GM19043 (cell line): ENCODE measurements at regions not wholly inside any gene's neighbourhood (a gene's known extent, or its start where the extent isn't known, plus 50 kb on each side); places are given as distances from the start of the nearest gene placed in this dataset.
"Not testable (repeated sequence)": the region's sequence is repeated elsewhere in the genome, so short reads cannot be mapped to it uniquely, and the experiment has no call there.

Experiments used
- ATAC-seq: cut with Tn5 transposase; IDR thresholded peaks from one replicate; pipeline ENCODE4 v1.9.1; 2021; ENCODE audit warnings: low read depth; ENCODE audit not compliant: unreplicated experiment

DNA sequence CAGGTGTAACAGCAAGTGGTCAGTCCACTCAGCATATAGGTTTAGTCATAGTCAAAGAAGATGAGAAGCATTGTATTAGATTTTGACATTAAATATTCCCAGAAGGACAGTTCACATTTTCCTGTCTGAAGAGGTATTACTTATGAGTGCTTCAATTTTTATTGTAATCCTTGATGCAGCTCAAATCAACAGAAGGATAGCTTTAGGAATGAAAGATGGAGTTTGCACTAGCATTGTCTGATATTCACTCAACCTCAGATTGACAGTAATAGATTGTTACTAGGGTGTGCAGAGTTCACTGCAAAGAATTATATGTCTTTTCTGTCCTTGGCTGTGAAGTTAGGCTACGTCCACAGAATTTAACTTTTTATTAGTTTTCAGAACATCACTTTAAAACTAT is 764.3 kb upstream of the AADAT start:
- ATAC-seq, result no peak

DNA sequence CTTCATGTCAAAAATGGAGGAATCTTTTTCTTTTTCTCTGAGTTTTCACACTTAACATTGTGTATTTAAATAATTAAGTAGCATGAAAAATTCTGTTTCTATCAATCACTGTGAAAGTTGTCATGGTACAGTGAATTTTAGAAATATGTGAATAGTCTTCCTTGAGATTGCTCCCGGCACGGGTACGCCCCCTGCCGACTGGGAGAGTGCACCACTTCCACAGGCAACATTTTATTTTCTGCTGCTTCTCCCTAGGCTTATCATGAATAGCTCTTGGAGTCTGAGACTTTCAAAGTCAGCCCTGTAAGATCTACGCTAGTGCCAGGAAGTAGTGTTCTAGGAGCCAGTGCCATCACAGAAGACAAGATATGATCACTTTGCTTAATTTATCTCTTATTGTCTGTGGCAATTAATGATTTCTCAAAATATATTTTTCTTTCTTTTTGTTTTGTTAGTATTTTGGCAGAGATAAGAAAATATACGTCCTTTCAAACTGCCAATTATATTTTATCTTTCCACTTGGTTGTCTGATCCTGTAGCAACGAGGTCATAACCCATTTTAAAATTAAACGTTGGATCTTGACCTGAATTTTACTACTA is 763.8 kb upstream of the AADAT start:
- peak; percentile 76 for ATAC-seq

DNA sequence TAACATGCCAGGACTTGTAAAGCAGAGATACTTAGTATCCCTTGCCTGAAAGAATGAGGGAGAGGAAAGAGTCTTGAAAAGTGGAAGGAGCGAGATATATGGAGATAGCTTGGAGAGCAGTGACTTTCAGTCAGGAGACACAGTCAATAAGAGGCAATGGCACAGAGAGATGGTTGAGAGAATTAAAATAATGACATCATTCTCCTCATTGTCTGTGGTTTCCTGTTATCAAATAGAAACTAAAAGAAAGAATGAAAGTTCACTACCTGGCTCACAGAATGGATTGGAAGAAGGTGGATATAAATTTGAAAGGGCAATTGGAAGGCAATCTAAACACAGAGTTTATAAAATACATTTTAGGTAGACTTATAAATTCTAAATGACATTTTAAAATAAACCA is 760.2 kb upstream of the AADAT start:
- ATAC-seq, result no peak

DNA sequence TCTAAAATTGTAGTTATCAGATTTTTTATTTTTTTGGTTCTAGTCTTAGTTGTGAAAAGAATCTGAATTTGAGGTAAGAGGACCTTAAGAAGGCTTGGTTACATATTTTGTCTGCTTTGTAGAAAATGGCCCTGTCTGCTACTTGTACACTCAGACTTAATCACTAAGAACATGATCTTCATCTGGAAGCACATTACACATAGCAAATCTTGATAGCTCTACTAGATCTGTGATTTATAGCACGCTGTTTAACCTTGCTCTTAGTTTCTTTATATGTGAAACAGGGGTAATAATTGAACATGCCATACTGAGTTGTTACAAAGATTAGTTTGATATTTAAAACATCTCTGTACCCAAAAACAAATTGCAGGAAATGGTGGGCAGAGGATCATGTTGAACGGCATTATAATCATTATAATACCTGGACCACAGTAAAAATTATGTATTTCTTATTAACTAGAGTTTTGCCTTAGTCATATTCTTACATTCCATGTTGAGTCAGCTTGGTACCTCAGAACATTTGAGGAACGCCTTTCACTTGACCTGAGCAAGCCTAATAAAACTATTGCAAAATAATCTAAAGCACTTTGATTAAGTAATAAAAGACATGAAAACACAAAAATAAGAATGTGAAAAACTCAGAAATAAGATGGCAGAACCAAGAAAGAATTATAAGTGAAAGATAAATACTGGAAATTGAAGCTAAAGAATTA is 738.0 kb upstream of the AADAT start:
- no peak for ATAC-seq

DNA sequence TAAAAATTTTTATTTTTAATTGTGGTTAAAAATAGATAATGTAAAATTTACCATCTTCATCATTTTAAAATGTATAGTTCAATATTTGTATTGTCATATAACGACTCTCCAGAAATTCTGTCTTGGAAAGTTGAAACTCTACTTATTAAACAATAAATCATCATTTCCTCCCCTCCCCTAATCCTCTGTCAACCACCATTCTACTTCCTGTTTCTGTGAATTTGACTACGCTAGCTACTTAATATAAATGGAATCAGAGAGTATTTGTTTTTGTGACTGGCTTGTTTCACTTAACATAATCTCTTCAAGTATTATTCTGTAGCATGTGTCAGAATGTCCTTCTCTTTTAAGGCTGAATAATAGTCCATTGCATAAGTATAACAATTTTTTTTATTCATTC is 729.0 kb upstream of the AADAT start:
- ATAC-seq, result no peak

DNA sequence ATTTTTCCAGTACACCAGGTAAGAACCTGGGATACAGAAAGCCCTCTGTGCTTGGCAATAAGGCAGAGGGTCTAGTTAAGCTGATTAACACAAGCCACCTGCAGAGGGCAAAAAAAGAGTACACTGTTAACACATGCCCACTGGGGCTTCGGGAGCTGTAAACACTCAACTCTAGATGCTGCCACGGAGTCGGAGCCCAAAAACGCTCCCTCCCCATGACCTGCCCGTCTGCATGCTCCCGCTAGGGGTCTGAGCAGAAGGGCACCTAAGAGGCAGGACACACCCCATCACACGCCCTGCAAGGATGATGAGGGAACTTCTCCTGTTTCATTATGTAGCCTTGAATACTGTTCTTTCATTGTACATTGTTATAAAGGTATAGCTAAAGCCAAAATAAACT is 715.6 kb upstream of the AADAT start:
- ATAC-seq, result no peak

DNA sequence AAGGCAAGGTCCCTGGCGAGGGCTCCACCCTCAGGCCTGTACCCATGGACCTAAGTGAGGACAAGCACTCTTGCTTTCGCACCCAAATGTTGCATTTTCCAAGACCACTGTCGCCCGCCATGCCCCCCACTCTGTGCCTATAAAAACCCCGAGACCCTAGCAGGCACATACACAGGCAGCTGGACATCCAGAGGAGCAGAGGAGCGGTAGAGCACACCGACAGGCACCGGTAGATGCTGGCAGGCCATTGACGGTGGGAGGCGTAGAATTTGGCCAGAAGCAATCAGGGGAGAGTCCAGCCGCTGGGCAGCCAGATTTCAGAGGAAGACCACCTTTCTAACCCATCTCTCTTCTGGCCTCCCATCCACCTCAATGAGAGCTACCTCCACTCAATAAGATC is 715.2 kb upstream of the AADAT start:
- no peak for ATAC-seq

DNA sequence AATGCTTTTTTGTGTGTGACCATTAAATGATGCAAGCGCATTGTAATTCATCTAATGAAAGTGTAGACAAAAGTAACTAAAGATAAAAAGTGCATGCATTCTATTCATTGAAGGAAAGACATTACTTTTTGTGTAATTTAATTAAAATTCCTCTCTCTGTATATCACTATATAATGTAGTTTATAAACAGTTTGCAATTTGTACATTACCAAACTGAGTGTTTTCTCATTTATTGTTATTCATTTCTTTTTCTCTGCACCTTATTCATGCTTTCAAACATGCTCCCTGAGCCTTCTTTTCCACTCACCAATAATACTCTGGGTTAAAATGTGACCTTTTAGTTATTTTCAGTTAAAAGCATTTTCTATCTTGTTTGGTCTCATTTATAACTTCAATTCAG is 713.7 kb upstream of the AADAT start:
- no peak for ATAC-seq

DNA sequence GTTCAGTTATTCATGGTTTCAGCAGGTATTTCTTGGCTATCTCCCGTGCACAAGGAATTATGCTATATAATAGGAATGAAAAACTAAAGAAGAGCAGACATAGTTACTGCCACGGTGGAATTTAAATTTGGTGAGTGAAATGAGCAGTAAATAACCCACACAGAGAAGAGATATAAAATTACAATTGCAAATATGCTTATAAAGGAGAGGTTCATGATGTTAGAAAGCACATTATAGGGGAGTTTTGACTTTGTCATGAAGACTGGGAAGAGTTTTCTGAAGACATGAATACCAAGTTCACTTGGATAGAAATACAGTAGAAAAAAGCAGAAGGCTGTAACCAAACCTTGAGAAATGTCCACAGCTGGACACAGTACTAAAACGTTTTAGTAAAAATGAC is 712.0 kb upstream of the AADAT start:
- no peak for ATAC-seq

DNA sequence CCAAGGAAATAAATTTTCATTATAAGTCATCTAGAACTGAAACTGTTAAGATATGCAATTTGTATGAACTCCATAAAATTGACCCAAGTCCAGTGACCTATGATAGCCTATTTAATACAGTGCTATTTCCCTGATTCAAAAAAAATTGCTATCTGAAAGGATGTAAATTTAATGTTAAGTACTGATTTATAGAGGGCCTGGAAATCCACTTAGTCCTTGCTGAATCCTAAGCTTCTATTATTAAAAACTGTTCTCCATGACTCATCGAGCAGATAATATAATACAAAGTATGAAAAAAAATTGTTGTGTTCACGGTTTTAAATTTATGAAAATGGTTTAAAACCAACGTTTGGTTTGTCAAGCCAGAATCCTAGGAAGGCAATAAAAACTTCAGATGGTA is 704.8 kb upstream of the AADAT start:
- ATAC-seq, result no peak

DNA sequence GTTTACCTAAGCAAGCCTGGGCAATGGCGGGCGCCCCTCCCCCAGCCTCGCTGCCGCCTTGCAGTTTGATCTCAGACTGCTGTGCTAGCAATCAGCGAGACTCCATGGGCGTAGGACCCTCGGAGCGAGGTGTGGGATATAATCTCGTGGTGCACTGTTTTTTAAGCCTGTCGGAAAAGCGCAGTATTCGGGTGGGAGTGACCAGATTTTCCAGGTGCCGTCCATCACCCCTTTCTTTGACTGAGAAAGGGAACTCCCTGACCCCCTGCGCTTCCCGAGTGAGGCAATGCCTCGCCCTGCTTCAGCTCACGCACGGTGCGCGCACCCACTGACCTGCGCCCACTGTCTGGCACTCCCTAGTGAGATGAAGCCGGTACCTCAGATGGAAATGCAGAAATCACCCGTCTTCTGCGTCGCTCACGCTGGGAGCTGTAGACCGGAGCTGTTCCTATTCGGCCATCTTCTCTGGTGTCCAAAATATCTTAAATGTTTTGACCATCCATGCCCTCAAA is 698.8 kb upstream of the AADAT start:
- not testable (repeated sequence) for ATAC-seq

DNA sequence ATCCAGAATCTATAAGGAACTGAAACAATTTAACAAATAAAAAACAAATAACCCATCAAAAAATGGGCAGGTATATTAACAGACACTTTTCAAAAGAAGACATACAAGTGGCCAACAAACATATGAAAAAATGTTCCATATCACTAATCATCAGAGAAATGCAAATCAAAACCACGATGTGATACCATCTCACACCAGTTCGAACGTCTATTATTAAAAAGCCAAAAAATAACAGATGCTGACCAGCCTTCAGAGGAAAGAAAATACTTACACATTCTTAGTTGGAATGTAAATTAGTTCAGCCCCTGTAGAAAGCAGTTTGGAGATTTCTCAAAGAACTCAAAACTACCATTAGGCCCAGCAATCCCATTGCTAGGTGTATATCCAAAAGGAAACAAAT is 687.9 kb upstream of the AADAT start:
- ATAC-seq, result no peak

DNA sequence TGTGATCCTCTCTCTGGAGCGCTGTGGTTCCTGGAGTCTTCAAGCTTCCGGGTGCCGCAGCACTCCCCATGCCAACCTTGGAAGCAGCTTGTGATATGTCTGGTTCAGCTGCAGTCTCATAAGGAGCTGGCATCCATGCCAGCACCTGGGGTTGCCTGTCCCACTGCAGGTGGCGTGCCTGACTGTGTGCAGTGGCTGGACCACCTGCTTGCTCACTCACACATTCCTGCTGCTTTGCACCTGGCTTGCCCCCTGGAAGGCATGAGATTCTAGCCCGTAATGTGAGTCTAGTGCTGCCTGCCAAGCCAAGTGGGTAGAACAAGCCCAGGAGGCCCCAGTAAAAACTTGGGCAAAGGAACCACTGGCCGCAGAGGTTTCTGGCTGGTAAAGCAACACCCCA is 687.2 kb upstream of the AADAT start:
- no peak for ATAC-seq

DNA sequence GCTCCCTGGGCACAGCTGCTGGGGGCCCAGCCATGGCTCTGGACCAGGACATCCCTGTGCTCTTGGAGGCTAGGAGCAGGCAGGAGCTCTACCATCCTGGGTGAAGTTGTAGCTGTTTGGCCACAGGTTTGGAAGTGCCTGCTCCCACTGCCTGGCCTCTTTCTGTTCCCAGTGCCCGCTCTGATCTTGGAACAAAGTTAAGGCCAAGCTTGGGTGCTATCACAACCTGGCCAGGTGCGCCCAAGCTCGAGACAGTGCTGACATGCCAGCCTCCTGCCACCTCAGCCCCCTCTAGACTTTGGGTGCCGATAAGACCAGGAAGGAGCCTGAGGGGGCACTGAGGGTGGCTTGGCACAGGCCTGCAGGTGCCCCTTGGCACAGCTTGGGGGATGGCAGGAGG is 686.1 kb upstream of the AADAT start:
- ATAC-seq, result no peak

DNA sequence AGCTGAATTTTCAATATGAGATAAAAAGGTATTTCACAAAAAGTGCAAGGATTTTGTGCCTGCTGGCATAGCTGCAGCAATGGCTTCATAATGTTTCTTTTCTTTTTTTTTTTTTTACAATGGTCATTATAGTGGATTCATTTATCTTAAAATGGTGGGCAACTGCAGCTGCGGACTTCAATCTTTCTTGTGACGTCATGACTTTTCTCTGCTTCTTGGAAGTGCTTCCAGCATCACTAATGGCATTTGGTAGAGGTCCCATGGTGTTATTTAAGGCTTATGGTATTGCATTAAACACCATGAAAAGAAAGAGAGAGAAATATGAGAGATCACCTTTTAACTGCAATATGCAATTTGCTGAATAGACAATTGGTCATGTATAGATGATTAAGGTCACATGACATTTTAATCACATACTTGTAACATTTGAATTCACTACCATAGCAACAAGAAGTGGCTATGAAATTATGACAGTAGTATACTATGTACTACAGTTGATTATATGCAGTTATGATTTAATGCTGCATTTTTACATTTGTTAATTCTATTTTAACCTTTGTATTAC is 684.0 kb upstream of the AADAT start:
- no peak for ATAC-seq

DNA sequence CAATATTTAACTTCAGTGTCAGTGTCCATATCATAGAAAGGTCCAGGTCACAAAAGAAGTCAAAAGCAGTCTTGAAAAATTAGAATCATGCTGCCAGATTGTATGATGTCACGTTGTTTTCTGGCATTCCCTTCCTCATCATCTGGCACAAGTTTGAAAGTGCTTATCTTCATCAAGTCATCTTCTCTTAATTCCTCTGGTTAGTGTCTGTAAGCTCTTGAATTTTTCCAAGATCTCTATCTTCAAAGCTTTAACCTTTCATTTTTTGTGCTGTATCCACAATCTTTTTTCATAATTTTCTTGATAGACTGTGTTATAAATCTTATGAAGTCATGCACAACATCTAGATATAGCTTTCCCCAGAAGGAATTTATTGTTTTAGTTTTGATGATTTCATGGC is 682.7 kb upstream of the AADAT start:
- no peak for ATAC-seq

DNA sequence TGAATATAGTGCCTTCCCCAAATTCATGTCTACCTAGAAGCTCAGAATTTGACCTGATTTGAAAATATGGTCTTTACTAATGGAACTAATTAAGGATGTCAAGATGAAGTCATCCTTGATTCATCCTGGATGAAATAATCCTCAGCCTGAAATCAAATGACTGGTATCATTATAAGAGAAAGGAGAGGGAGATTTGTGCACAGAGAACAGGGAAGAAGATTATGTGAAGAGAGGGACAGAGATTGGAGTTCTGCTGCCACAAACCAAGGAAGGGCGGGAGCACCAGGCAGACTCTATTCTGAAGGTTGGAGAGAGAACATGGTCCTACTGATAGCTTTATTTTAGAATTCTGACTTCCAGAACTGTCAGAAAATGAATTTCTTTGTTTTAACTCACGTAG is 680.9 kb upstream of the AADAT start:
- no peak for ATAC-seq

DNA sequence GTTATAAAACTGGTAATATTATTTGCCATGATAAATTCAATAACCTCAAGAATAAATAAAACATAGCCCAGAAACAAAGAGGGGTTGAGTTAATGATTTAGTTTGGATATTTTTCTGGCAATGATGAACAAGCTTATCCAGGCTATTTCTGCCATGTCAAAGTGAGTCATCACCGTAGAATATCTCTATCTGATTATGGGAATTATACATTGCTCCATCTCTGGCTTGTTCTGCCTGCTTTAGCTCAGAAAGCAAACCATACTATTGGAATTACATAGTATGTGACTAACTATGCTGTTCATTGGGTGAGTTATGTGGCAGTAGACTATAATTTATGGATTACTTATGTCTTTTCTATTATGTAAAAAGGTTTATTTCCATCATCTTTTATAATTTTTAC is 680.1 kb upstream of the AADAT start:
- no peak for ATAC-seq

DNA sequence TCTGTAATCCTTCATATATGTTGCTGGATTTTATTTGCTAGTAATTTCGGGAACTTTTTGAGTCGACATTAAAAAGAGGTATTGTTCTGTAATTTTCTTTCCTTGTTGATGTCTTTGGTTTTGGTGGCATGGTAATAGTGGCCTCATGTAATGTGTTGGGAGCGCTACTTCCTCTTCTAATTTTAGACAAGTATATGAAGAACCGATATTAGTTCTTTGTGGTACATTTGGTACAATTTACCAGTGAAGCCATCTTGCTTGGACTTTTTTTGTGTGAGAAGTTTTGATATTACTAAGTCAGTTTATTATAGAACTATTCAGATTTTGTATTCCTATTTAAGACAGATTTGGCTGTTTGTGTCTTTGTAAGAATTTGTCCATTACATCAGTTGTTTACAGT is 669.2 kb upstream of the AADAT start:
- ATAC-seq, result no peak

DNA sequence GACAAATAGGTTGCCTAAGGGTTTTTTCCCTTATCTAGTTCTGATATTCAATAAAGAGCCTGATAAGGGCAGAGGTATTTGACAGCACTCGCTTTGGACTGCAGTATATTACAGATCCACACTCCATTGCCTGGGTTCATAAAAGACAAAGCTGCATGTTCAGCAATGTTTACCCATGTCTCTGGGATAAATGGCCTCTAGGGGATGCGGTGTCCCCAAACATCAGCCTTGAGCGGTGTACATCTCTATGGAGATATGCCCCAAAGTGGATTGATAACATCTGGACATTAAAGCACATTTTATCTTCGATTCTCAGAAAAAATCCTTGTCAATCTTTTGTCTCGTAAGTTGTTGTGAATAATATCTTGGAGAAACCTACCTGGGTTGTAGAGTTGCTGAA is 660.8 kb upstream of the AADAT start:
- ATAC-seq, result no peak

DNA sequence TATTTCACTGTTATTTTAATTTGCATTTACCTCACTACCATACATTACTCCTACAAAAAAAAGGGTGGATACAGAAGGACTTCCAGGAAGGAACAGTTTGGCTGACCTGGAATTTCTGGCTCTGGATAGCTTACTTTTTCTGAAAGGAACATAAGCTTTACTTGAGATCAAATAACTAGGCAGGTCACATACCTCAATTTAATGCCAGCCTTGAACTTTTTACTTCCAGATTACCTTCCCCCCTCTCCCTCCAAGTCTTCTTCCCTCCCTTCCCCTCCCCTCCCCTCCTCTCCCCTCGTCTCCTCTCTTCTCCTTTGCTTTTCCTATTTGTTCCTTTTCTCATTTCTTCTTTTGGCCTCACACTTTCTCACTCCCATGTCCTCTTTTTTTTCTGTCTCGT is 659.2 kb upstream of the AADAT start:
- ATAC-seq, result no peak

DNA sequence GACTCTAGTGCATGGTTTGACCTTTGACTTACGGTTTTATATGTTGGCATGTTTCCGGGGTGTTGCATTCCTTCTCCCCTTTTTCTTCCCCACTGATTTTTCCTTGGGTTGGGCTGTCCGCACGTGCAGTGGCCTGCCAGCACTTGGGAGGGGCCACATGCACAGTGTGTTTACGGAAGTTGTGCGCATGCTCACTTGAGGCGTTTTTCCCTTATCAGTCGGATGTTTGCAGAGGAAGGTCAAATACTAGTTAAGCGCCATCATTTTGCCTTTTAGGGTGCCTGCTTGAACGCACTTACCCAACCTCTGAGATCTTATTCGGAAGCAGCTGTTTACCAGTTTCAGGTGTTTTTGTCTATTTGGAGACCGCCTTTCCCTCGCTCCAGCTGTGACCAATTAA is 653.9 kb upstream of the AADAT start:
- no peak for ATAC-seq
